BJ (cell line): ENCODE measurements at regions not wholly inside any gene's neighbourhood (a gene's known extent, or its start where the extent isn't known, plus 50 kb on each side); places are given as distances from the start of the nearest gene placed in this dataset.

Experiments
- CTCF ChIA-PET: fragments of 350-600 bp; formaldehyde crosslinking; extraction: SDS; loops from one replicate; lab custom pipeline; 2021; ENCODE audit warnings: antibody characterized with exemption, inconsistent platforms; lab: Yijun Ruan, JAX
- POLR2A ChIA-PET: fragments of 300-600 bp; sonication (Branson Sonifier 250); formaldehyde crosslinking; extraction: SDS; loops from one replicate; lab custom pipeline; 2021; ENCODE audit warnings: antibody characterized with exemption; lab: Charles Lee
- DNase-seq: peaks from one replicate; pipeline ENCODE4 v3.0.0-alpha.2; 2011; ENCODE audit warnings: low read depth
- H3K27me3 ChIP-seq: 2 replicates; pipeline ENCODE4 v1.6.0; 2011; ENCODE audit warnings: low read length; ENCODE audit not compliant: control insufficient read depth, insufficient read depth
- H3K36me3 ChIP-seq: 2 replicates; pipeline ENCODE4 v1.5.1; 2011; ENCODE audit warnings: low read length; ENCODE audit not compliant: control insufficient read depth, insufficient read depth
- H3K4me3 ChIP-seq: 2 replicates; pipeline ENCODE4 v1.5.1; 2011; ENCODE audit warnings: low read depth, mild to moderate bottlenecking, control low read depth, low read length
- CTCF ChIP-seq: IDR thresholded peaks from 2 replicates; pipeline ENCODE4 v1.5.1; 2011; ENCODE audit warnings: low read depth, mild to moderate bottlenecking, control low read depth, inconsistent platforms, low read length, moderate library complexity; ENCODE audit not compliant: insufficient read depth

GRCh38 chr21:15300131-15300530 lies 235.3 kb upstream of the NRIP1 start:
- ChIA-PET CTCF (no interaction called here), POLR2A (no interaction called here)
- no peak for DNase-seq
- H3K27me3 ChIP-seq = no peaks in the 10 kb centered on the region
- H3K36me3 ChIP-seq = no peaks in the 10 kb centered on the region
- no peak overlapping the region for H3K4me3 ChIP-seq
- no peak for TF ChIP-seq CTCF

- Histone ChIP-seq H3K36me3 (no peaks in the 10 kb centered on the region), H3K4me3 (no peak overlapping the region), H3K27me3 (no peaks in the 10 kb centered on the region)
- TF ChIP-seq CTCF = no peak
- ChIA-PET CTCF (no interaction called here), POLR2A (no interaction called here)
- no peak for DNase-seq
These were observed 236.2 kb upstream of the NRIP1 start for GRCh38 chr21:15301014-15301413.

- Histone ChIP-seq H3K4me3 (no peak overlapping the region), H3K36me3 (no peaks in the 10 kb centered on the region), H3K27me3 (no peaks in the 10 kb centered on the region)
- DNase-seq = no peak
- CTCF ChIA-PET = no interaction called here
- POLR2A ChIA-PET = no interaction called here
- no peak for TF ChIP-seq CTCF
These were observed 236.9 kb upstream of the NRIP1 start for GRCh38 chr21:15301736-15302135.

GRCh38 chr21:15306271-15306670 lies 241.5 kb upstream of the NRIP1 start:
- POLR2A ChIA-PET = no interaction called here
- no peak for TF ChIP-seq CTCF
- DNase-seq = no peak
- CTCF ChIA-PET = no interaction called here
- no peaks in the 10 kb centered on the region for H3K27me3 ChIP-seq
- H3K36me3 ChIP-seq = no peaks in the 10 kb centered on the region
- no peak overlapping the region for H3K4me3 ChIP-seq

GRCh38 chr21:15308333-15308732 lies 243.5 kb upstream of the NRIP1 start:
- CTCF ChIA-PET = no interaction called here
- no peaks in the 10 kb centered on the region for H3K27me3 ChIP-seq
- POLR2A ChIA-PET = no interaction called here
- no peak overlapping the region for H3K4me3 ChIP-seq
- H3K36me3 ChIP-seq = no peaks in the 10 kb centered on the region
- DNase-seq = no peak
- TF ChIP-seq CTCF = no peak
